ENCODE measurements at regions not wholly inside any gene's neighbourhood (a gene's known extent, or its start where the extent isn't known, plus 50 kb on each side); places are given as distances from the start of the nearest gene placed in this dataset.

- TF ChIP-seq CTCF (IDR thresholded peaks at IDR 0.05; ENCODE audit: low read length) (no peak), EZH2phosphoT487 (IDR thresholded peaks at IDR 0.05; ENCODE audit: low read length) (no peak), EZH2 (optimal IDR thresholded peaks at IDR 0.05; ENCODE audit: low read depth, low read length) (no peak)
Measured at GRCh38 chr6:14440215-14440910, 322.8 kb downstream of the CD83 start.

All from MM.1S (cell line).